ENCODE measurements at regions not wholly inside any gene's neighbourhood (a gene's known extent, or its start where the extent isn't known, plus 50 kb on each side); places are given as distances from the start of the nearest gene placed in this dataset.

DNA sequence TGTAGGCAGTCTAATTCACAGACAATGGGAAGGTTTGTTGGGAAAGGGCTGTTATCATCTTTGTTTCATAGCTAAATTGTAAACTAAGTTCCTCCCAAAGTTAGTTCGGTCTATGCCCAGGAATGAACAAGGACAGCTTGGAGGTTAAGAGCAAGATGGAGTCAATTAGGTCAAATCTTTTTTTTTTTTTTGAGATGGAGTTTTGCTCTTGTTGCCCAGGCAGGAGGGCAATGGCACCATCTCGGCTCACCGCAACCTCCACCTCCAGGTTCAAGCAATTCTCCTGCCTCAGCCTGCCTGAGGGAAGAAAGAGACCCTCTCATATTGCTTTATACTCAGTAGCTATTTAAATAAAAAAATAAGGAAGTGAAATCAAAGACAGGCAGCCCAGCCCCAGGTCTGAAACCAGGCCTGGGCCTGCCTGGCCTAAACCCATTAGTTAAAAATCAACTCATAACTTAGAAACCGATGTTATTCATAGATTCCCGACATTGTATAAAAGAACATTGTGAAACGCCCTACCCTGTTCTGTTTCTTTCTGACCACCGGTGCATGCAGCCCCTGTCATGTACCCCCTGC, 297.4 kb upstream of the SGCG start:
- TF ChIP-seq, protein P1, sequence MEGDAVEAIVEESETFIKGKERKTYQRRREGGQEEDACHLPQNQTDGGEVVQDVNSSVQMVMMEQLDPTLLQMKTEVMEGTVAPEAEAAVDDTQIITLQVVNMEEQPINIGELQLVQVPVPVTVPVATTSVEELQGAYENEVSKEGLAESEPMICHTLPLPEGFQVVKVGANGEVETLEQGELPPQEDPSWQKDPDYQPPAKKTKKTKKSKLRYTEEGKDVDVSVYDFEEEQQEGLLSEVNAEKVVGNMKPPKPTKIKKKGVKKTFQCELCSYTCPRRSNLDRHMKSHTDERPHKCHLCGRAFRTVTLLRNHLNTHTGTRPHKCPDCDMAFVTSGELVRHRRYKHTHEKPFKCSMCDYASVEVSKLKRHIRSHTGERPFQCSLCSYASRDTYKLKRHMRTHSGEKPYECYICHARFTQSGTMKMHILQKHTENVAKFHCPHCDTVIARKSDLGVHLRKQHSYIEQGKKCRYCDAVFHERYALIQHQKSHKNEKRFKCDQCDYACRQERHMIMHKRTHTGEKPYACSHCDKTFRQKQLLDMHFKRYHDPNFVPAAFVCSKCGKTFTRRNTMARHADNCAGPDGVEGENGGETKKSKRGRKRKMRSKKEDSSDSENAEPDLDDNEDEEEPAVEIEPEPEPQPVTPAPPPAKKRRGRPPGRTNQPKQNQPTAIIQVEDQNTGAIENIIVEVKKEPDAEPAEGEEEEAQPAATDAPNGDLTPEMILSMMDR (optimal IDR thresholded peaks at IDR 0.05 in 1 of 3, IDR thresholded peaks at IDR 0.05 in 1 of 3, conservative IDR thresholded peaks at IDR 0.05 in 1 of 3; ENCODE audit: extremely low read depth in 1 of 3, insufficient read depth in 2 of 3, low read length in 3 of 3) = no peak
- TF ChIP-seq EZH2 (IDR thresholded peaks at IDR 0.05; ENCODE audit: low read length) = no peak

Measured in keratinocyte (primary cell).